Skeletal muscle tissue (tissue), 3 donors: ENCODE measurements at regions not wholly inside any gene's neighbourhood (a gene's known extent, or its start where the extent isn't known, plus 50 kb on each side); places are given as distances from the start of the nearest gene placed in this dataset.

Experiments used
- H3K27ac ChIP-seq: one replicate; pipeline ENCODE4 v1.7.0; 2013; ENCODE audit warnings: mild to moderate bottlenecking, low read depth, low read length, inconsistent platforms
- H3K27me3 ChIP-seq, 3 donors: one replicate each; pipeline ENCODE4 v1.7.0; 2013; ENCODE audit warnings: low read length in 3 of 3; ENCODE audit not compliant: control insufficient read depth in 3 of 3, insufficient read depth in 3 of 3
- H3K36me3 ChIP-seq, 3 donors: one replicate each; pipeline ENCODE4 v1.7.0; 2013; ENCODE audit warnings: low read length in 3 of 3; ENCODE audit not compliant: control insufficient read depth in 3 of 3, insufficient read depth in 3 of 3
- H3K4me1 ChIP-seq, 3 donors: one replicate each; pipeline ENCODE4 v1.7.0; 2013; ENCODE audit warnings: low read length in 3 of 3, mild to moderate bottlenecking in 3 of 3; ENCODE audit not compliant: control insufficient read depth in 3 of 3, insufficient read depth in 3 of 3
- H3K4me3 ChIP-seq, 3 donors: one replicate each; pipeline ENCODE4 v1.7.0; 2013; ENCODE audit warnings: low read length in 3 of 3
- H3K9ac ChIP-seq, 3 donors: one replicate each; pipeline ENCODE4 v1.7.0; 2013; ENCODE audit warnings: low read length in 3 of 3, mild to moderate bottlenecking in 3 of 3, moderate library complexity in 2 of 3, low read depth in 1 of 3
- H3K9me3 ChIP-seq, 3 donors: one replicate each; pipeline ENCODE4 v1.7.0; 2013; ENCODE audit warnings: low read length in 3 of 3; ENCODE audit not compliant: control insufficient read depth in 3 of 3
- donor health status: Osteomylitis.

GRCh38 chr17:70609566-70609965 is 440.2 kb downstream of the KCNJ2 start:
- H3K36me3 ChIP-seq: no peaks in the 10 kb centered on the region
- H3K27me3 ChIP-seq: no peaks in the 10 kb centered on the region
- H3K4me1 ChIP-seq: no peaks in the 10 kb centered on the region
- H3K4me3 ChIP-seq: no peak overlapping the region
- H3K9ac ChIP-seq: no peak overlapping the region
- no peak overlapping the region for H3K27ac ChIP-seq
- H3K9me3 ChIP-seq: no peaks in the 10 kb centered on the region

GRCh38 chr17:70610161-70610560 is 440.8 kb downstream of the KCNJ2 start:
- Histone ChIP-seq H3K9ac (no peak overlapping the region), H3K4me3 (no peak overlapping the region), H3K27ac (no peak overlapping the region), H3K36me3 (no peaks in the 10 kb centered on the region), H3K4me1 (no peaks in the 10 kb centered on the region), H3K27me3 (no peaks in the 10 kb centered on the region), H3K9me3 (no peaks in the 10 kb centered on the region)

GRCh38 chr17:70613681-70614080 is 444.3 kb downstream of the KCNJ2 start:
- Histone ChIP-seq H3K9ac (no peak overlapping the region), H3K4me1 (no peaks in the 10 kb centered on the region), H3K4me3 (no peak overlapping the region), H3K36me3 (no peaks in the 10 kb centered on the region), H3K27me3 (no peaks in the 10 kb centered on the region), H3K27ac (no peak overlapping the region), H3K9me3 (no peaks in the 10 kb centered on the region)

GRCh38 chr17:70615831-70616230 is 446.5 kb downstream of the KCNJ2 start:
- no peak overlapping the region for H3K27ac ChIP-seq
- no peaks in the 10 kb centered on the region for H3K27me3 ChIP-seq
- no peak overlapping the region for H3K9ac ChIP-seq
- no peaks in the 10 kb centered on the region for H3K4me1 ChIP-seq
- no peak overlapping the region for H3K4me3 ChIP-seq
- no peaks in the 10 kb centered on the region for H3K9me3 ChIP-seq
- no peaks in the 10 kb centered on the region for H3K36me3 ChIP-seq

GRCh38 chr17:70618641-70619040 is 449.3 kb downstream of the KCNJ2 start:
- Histone ChIP-seq H3K27me3 (no peaks in the 10 kb centered on the region), H3K36me3 (no peaks in the 10 kb centered on the region), H3K4me1 (peaks cover 0 to 4% (median 3%) of the 10 kb centered on the region in 3 donors), H3K9ac (no peak overlapping the region), H3K9me3 (no peaks in the 10 kb centered on the region), H3K4me3 (no peak overlapping the region), H3K27ac (no peak overlapping the region)

GRCh38 chr17:70621566-70621965 is 452.2 kb downstream of the KCNJ2 start:
- H3K4me1 ChIP-seq: peaks cover 0 to 4% (median 3%) of the 10 kb centered on the region in 3 donors
- H3K4me3 ChIP-seq: no peak overlapping the region
- no peak overlapping the region for H3K9ac ChIP-seq
- H3K27ac ChIP-seq: no peak overlapping the region
- H3K27me3 ChIP-seq: no peaks in the 10 kb centered on the region
- no peaks in the 10 kb centered on the region for H3K36me3 ChIP-seq
- H3K9me3 ChIP-seq: no peaks in the 10 kb centered on the region

- H3K4me3 ChIP-seq: peak overlapping the region; percentile 25 to 44 (median 38)
- H3K27ac ChIP-seq: no peak overlapping the region
- H3K4me1 ChIP-seq: peaks cover 0 to 4% (median 3%) of the 10 kb centered on the region in 3 donors
- no peaks in the 10 kb centered on the region for H3K27me3 ChIP-seq
- H3K9me3 ChIP-seq: peaks cover 0 to 2% (median 0%) of the 10 kb centered on the region in 3 donors
- H3K36me3 ChIP-seq: no peaks in the 10 kb centered on the region
- H3K9ac ChIP-seq: peak overlapping the region in 1 of 3 donors; percentile 26
Measured at GRCh38 chr17:70622368-70623260, 453.3 kb downstream of the KCNJ2 start.

GRCh38 chr17:70624211-70624610 is 454.9 kb downstream of the KCNJ2 start:
- peaks cover 0 to 2% (median 0%) of the 10 kb centered on the region in 3 donors for H3K9me3 ChIP-seq
- H3K36me3 ChIP-seq: no peaks in the 10 kb centered on the region
- H3K27me3 ChIP-seq: no peaks in the 10 kb centered on the region
- peaks cover 0 to 4% (median 3%) of the 10 kb centered on the region in 3 donors for H3K4me1 ChIP-seq
- H3K27ac ChIP-seq: no peak overlapping the region
- no peak overlapping the region for H3K9ac ChIP-seq
- no peak overlapping the region for H3K4me3 ChIP-seq

- Histone ChIP-seq H3K9me3 (peaks cover 0 to 2% (median 0%) of the 10 kb centered on the region in 3 donors), H3K27me3 (no peaks in the 10 kb centered on the region), H3K27ac (no peak overlapping the region), H3K4me3 (no peak overlapping the region), H3K9ac (no peak overlapping the region), H3K4me1 (no peaks in the 10 kb centered on the region), H3K36me3 (no peaks in the 10 kb centered on the region)
Measured at GRCh38 chr17:70629902-70630301, 460.6 kb downstream of the KCNJ2 start.

- H3K9me3 ChIP-seq: no peaks in the 10 kb centered on the region
- H3K27ac ChIP-seq: no peak overlapping the region
- H3K27me3 ChIP-seq: no peaks in the 10 kb centered on the region
- H3K4me3 ChIP-seq: no peak overlapping the region
- no peak overlapping the region for H3K9ac ChIP-seq
- no peaks in the 10 kb centered on the region for H3K36me3 ChIP-seq
- no peaks in the 10 kb centered on the region for H3K4me1 ChIP-seq
Measured at GRCh38 chr17:70636517-70637133, 467.3 kb downstream of the KCNJ2 start.
